GM12874 (cell line): ENCODE measurements at regions not wholly inside any gene's neighbourhood (a gene's known extent, or its start where the extent isn't known, plus 50 kb on each side); places are given as distances from the start of the nearest gene placed in this dataset.

Experiments used
- CTCF ChIP-seq: IDR thresholded peaks from 2 replicates; pipeline ENCODE4 v1.5.1; 2011; ENCODE audit warnings: low read depth, mild to moderate bottlenecking, control low read depth, low read length, moderate library complexity; ENCODE audit not compliant: insufficient read depth

GRCh38 chr2:207413376-207413907, 116.3 kb upstream of the CREB1 start:
- TF ChIP-seq CTCF, result no peak

- no peak for TF ChIP-seq CTCF
Observed at GRCh38 chr2:207416111-207416510, 113.7 kb upstream of the CREB1 start.

- no peak for TF ChIP-seq CTCF
Observed at GRCh38 chr2:207416900-207417299, 112.9 kb upstream of the CREB1 start.

- TF ChIP-seq CTCF, result no peak
Observed at GRCh38 chr2:207417301-207417718, 112.5 kb upstream of the CREB1 start.

- no peak for TF ChIP-seq CTCF
Observed at GRCh38 chr2:207418419-207418818, 111.3 kb upstream of the CREB1 start.

GRCh38 chr2:207419331-207419730, 110.4 kb upstream of the CREB1 start:
- no peak for TF ChIP-seq CTCF

GRCh38 chr2:207421671-207422070, 108.1 kb upstream of the CREB1 start:
- no peak for TF ChIP-seq CTCF

GRCh38 chr2:207422380-207422779, 107.4 kb upstream of the CREB1 start:
- TF ChIP-seq CTCF, result no peak
